Upper lobe of right lung (tissue), 1 donor: ENCODE measurements at regions not wholly inside any gene's neighbourhood (a gene's known extent, or its start where the extent isn't known, plus 50 kb on each side); places are given as distances from the start of the nearest gene placed in this dataset.
"Not testable (repeated sequence)": the region's sequence is repeated elsewhere in the genome, so short reads cannot be mapped to it uniquely, and the experiment has no call there.

Experiments
- ATAC-seq: fragments of 200-7000 bp; cut with Tn5 transposase; one replicate; pipeline ENCODE4 v1.9.1; 2020; ENCODE audit warnings: mild to moderate bottlenecking, moderate library complexity
- DNase-seq: peaks from one replicate; pipeline ENCODE4 v3.0.0-alpha.2; 2020
- H3K27ac ChIP-seq: fragments of 200-600 bp; one replicate; pipeline ENCODE4 v1.8.0; 2022
- H3K27me3 ChIP-seq: fragments of 200-600 bp; one replicate; pipeline ENCODE4 v1.8.0; 2022; ENCODE audit warnings: mild to moderate bottlenecking
- H3K36me3 ChIP-seq: fragments of 200-600 bp; one replicate; pipeline ENCODE4 v1.8.0; 2022
- H3K4me1 ChIP-seq: fragments of 200-600 bp; one replicate; pipeline ENCODE4 v1.8.0; 2022
- H3K4me3 ChIP-seq: fragments of 200-600 bp; one replicate; pipeline ENCODE4 v1.8.0; 2022; ENCODE audit warnings: mild to moderate bottlenecking
- H3K9me3 ChIP-seq: fragments of 200-600 bp; one replicate; pipeline ENCODE4 v1.8.0; 2022
- CTCF ChIP-seq: fragments of 200-600 bp; IDR thresholded peaks from one replicate; pipeline ENCODE4 v1.8.0; 2022; ENCODE audit warnings: antibody characterized with exemption
- intact Hi-C: fragments of 100-400 bp; cut with DNase I; formaldehyde crosslinking; loops from one replicate; pipeline ENCODE4 v1.11.0; 2022
- donor health status: DM: no; HTN: yes; CAD: no; lungs with severe emphysema.

- Histone ChIP-seq H3K27me3 (no peaks in the 10 kb centered on the region), H3K27ac (no peak overlapping the region), H3K4me3 (no peak overlapping the region), H3K9me3 (no peaks in the 10 kb centered on the region), H3K4me1 (no peaks in the 10 kb centered on the region), H3K36me3 (no peaks in the 10 kb centered on the region)
- no peak for DNase-seq
- intact Hi-C loops: no loop called here
- TF ChIP-seq CTCF: no peak
- no peak for ATAC-seq
Observed at GRCh38 chr16:52308051-52308450, 238.9 kb downstream of the TOX3 start.

- intact Hi-C loops: no loop called here
- no peaks in the 10 kb centered on the region for H3K4me1 ChIP-seq
- TF ChIP-seq CTCF: no peak
- ATAC-seq: no peak
- H3K4me3 ChIP-seq: no peak overlapping the region
- no peaks in the 10 kb centered on the region for H3K36me3 ChIP-seq
- DNase-seq: no peak
- H3K27ac ChIP-seq: no peak overlapping the region
- no peaks in the 10 kb centered on the region for H3K27me3 ChIP-seq
- no peaks in the 10 kb centered on the region for H3K9me3 ChIP-seq
Observed at GRCh38 chr16:52301026-52301425, 245.9 kb downstream of the TOX3 start.

GRCh38 chr16:52298769-52299168 lies 248.2 kb downstream of the TOX3 start:
- H3K27me3 ChIP-seq: no peaks in the 10 kb centered on the region
- H3K4me1 ChIP-seq: no peaks in the 10 kb centered on the region
- no peaks in the 10 kb centered on the region for H3K36me3 ChIP-seq
- H3K4me3 ChIP-seq: no peak overlapping the region
- intact Hi-C loops: no loop called here
- DNase-seq: no peak
- H3K9me3 ChIP-seq: no peaks in the 10 kb centered on the region
- ATAC-seq: no peak
- no peak overlapping the region for H3K27ac ChIP-seq
- no peak for TF ChIP-seq CTCF

- H3K27me3 ChIP-seq, intact Hi-C loops, DNase-seq, H3K4me3 ChIP-seq, H3K4me1 ChIP-seq, ATAC-seq, H3K9me3 ChIP-seq, H3K27ac ChIP-seq, H3K36me3 ChIP-seq: not testable (repeated sequence)
Observed at GRCh38 chr16:52296706-52297315, 250.1 kb downstream of the TOX3 start.

- Histone ChIP-seq H3K4me1 (no peaks in the 10 kb centered on the region), H3K27ac (no peak overlapping the region), H3K36me3 (no peaks in the 10 kb centered on the region), H3K4me3 (no peak overlapping the region), H3K9me3 (no peaks in the 10 kb centered on the region), H3K27me3 (no peaks in the 10 kb centered on the region)
- TF ChIP-seq CTCF: no peak
- intact Hi-C loops: no loop called here
- DNase-seq (no peak), ATAC-seq (no peak)
Observed at GRCh38 chr16:52296076-52296475, 250.9 kb downstream of the TOX3 start.

GRCh38 chr16:52294660-52295059 lies 252.3 kb downstream of the TOX3 start:
- DNase-seq (no peak), ATAC-seq (no peak)
- Histone ChIP-seq H3K27me3 (no peaks in the 10 kb centered on the region), H3K27ac (no peak overlapping the region), H3K4me3 (no peak overlapping the region), H3K4me1 (no peaks in the 10 kb centered on the region), H3K36me3 (no peaks in the 10 kb centered on the region), H3K9me3 (no peaks in the 10 kb centered on the region)
- TF ChIP-seq CTCF: no peak
- intact Hi-C loops: no loop called here
